Left lung (tissue), 4 donors: ENCODE measurements at regions not wholly inside any gene's neighbourhood (a gene's known extent, or its start where the extent isn't known, plus 50 kb on each side); places are given as distances from the start of the nearest gene placed in this dataset.
A peak's percentile ranks its signal among the peaks of the same experiment; 100 is the strongest.

Source experiments
- ATAC-seq: fragments of 200-7000 bp; cut with Tn5 transposase; one replicate; pipeline ENCODE4 v1.9.1; 2020; ENCODE audit warnings: moderate library complexity
- DNase-seq, 4 donors: peaks; one replicate each; pipeline ENCODE4 v3.0.0-alpha.2; 2013 to 2020
- H3K27ac ChIP-seq, 2 donors: fragments of 200-600 bp; sonication (generic) in 1 of 2; one replicate each; pipeline versions ENCODE4 v1.5.0 to v1.8.0; 2020 to 2021
- H3K27me3 ChIP-seq, 2 donors: fragments of 200-600 bp; sonication (generic) in 1 of 2; one replicate each; pipeline versions ENCODE4 v1.5.0 to v1.8.0; 2020 to 2021
- H3K36me3 ChIP-seq, 2 donors: fragments of 200-600 bp; sonication (generic) in 1 of 2; one replicate each; pipeline versions ENCODE4 v1.5.0 to v1.8.0; 2020 to 2021
- H3K4me1 ChIP-seq, 2 donors: fragments of 200-600 bp; one replicate each; pipeline ENCODE4 v1.8.0; 2021
- H3K4me3 ChIP-seq, 2 donors: fragments of 200-600 bp; sonication (generic) in 1 of 2; one replicate each; pipeline versions ENCODE4 v1.5.0 to v1.8.0; 2020 to 2021; ENCODE audit warnings: mild to moderate bottlenecking in 1 of 2
- H3K9me3 ChIP-seq, 2 donors: fragments of 200-600 bp; sonication (generic) in 1 of 2; one replicate each; pipeline versions ENCODE4 v1.5.0 to v1.8.0; 2020 to 2021
- intact Hi-C, 2 donors: fragments of 100-400 bp; cut with DNase I; formaldehyde crosslinking; loops; one replicate each; pipeline versions ENCODE4 v1.11.2 to v1.14.2; 2022
- TF ChIP-seq, protein P1 (sequence below), 2 donors: fragments of 200-600 bp; sonication (generic) in 1 of 2; IDR thresholded peaks; one replicate each; pipeline versions ENCODE4 v1.5.0 to v1.8.0; 2021; ENCODE audit warnings: antibody characterized with exemption in 2 of 2
- donor health status: DM: no; HTN: yes; CAD: no.
- donor health status: DM: no; HTN: no; CAD: no.

DNA sequence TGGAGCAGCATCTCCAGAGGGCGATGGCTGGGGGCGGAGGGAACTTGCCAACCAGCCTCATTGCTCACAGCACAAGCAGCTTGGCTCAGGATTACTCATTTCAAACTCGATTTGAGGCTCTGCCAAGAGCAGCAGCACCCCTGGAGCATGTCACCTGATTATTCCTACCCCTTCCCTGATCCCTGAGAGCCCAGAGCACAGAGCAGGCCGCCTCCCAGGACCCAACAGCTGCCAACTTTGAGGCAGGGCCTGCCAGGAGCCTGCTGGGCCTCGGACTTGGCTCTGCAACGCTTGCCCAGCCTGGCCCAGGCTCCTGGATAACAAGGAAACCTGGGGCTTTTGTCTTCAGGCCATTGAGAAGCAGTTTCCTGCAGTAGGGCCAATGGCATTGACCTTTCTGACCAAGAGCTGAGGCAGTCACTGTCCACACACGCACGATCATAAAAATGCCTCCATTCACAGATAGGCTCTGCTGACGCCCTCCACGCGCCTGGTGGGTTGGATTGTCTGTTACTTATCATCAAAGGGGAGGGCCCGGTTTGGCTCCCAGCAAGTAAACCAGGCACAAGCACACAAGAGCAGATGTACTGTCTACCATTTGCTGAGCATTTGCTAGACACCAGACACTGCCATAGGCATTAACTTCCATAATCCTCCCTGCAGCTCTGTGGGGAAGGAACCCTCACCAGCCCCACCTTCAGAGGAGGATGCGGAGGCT lies 406.6 kb upstream of the EEF2KMT start:
- ATAC-seq (no peak), DNase-seq (no peak)
- intact Hi-C loops, result no loop called here

DNA sequence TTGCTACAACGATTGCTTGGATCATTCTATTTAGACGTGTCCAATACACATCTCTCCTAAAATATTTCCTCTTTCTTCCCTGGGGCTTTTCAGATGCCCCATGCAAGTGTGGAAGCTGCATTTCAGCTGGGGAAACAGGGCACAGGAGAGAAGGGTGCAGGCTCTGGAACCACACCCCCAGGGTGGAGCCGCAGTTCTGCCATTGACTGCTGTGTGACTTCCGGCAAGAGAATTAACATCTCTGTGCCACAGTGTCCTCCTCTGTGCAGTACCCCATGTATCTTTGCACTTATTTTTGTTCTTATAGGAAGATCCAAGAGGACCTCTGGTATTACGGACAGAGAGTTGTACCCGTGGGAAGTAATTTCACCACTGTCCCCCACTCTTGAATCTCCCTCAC lies 405.3 kb upstream of the EEF2KMT start:
- Histone ChIP-seq H3K27ac (no peak overlapping the region), H3K27me3 (peaks cover 0 to 16% of the 10 kb centered on the region in 2 donors), H3K9me3 (no peaks in the 10 kb centered on the region), H3K4me1 (no peaks in the 10 kb centered on the region), H3K36me3 (no peaks in the 10 kb centered on the region), H3K4me3 (no peak overlapping the region)
- DNase-seq (no peak), ATAC-seq (no peak)
- intact Hi-C loops, result no loop called here
- TF ChIP-seq, protein P1, sequence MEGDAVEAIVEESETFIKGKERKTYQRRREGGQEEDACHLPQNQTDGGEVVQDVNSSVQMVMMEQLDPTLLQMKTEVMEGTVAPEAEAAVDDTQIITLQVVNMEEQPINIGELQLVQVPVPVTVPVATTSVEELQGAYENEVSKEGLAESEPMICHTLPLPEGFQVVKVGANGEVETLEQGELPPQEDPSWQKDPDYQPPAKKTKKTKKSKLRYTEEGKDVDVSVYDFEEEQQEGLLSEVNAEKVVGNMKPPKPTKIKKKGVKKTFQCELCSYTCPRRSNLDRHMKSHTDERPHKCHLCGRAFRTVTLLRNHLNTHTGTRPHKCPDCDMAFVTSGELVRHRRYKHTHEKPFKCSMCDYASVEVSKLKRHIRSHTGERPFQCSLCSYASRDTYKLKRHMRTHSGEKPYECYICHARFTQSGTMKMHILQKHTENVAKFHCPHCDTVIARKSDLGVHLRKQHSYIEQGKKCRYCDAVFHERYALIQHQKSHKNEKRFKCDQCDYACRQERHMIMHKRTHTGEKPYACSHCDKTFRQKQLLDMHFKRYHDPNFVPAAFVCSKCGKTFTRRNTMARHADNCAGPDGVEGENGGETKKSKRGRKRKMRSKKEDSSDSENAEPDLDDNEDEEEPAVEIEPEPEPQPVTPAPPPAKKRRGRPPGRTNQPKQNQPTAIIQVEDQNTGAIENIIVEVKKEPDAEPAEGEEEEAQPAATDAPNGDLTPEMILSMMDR (IDR thresholded peaks at IDR 0.05), result no peak

More for the DNA sequence above, 406.6 kb upstream of the EEF2KMT start:
- TF ChIP-seq, protein P1 (IDR thresholded peaks at IDR 0.05), result no peak
- Histone ChIP-seq H3K36me3 (no peaks in the 10 kb centered on the region), H3K27ac (no peak overlapping the region), H3K4me3 (no peak overlapping the region), H3K9me3 (no peaks in the 10 kb centered on the region), H3K27me3 (peaks cover 0 to 22% of the 10 kb centered on the region in 2 donors), H3K4me1 (no peaks in the 10 kb centered on the region)

DNA sequence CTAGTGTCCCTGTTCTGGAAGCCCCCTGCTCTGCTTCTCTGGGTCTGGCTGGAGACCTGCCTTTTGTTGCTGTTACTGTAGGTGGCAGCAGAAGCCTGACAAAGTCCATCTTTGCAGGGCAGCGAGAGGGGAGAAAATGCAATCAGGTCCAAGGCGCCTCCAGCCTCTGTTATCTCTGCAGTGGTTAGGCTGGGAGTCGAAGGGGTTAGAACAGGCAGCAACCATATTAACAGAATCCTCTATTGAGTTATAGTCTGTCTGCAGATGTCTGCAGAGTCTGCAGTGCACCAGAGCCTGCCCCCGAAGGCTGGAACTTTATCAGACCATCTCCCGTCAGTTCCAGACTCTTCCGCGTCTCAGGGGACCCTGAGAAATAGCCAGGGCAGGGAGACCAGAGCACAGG lies 404.9 kb upstream of the EEF2KMT start:
- intact Hi-C loops, result no loop called here
- TF ChIP-seq, protein P1 (IDR thresholded peaks at IDR 0.05), result peak in 1 of 2 donors; percentile 11
- ATAC-seq (peak; percentile 40), DNase-seq (peak in 1 of 4 donors; percentile 18)
- H3K4me1 ChIP-seq, result no peaks in the 10 kb centered on the region
- H3K9me3 ChIP-seq, result no peaks in the 10 kb centered on the region
- peaks cover 0 to 13% of the 10 kb centered on the region in 2 donors for H3K27me3 ChIP-seq
- no peaks in the 10 kb centered on the region for H3K36me3 ChIP-seq
- H3K27ac ChIP-seq, result no peak overlapping the region
- no peak overlapping the region for H3K4me3 ChIP-seq

DNA sequence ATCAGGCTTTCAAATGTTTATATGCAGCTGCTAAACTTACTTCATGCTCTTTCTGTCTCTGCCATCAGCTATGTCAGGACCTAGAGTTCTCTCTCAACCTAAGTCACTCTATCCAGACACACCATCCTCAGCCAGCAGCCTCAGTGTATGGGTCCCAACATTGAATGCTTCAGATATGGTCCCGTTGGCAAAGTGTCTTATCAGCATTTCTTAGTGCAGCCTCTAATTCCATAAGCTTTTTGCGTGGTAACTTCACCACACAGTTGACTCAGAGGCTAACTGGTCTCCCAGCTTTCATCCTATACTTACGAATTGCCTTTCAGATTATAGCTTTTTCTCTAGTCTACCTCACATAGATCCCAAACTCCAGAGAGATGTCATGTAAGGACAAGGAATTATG lies 402.9 kb upstream of the EEF2KMT start:
- ATAC-seq, result no peak
- Histone ChIP-seq H3K27me3 (peaks cover 0 to 11% of the 10 kb centered on the region in 2 donors), H3K4me3 (no peak overlapping the region), H3K9me3 (no peaks in the 10 kb centered on the region), H3K4me1 (no peaks in the 10 kb centered on the region), H3K27ac (no peak overlapping the region), H3K36me3 (no peaks in the 10 kb centered on the region)
- intact Hi-C loops, result no loop called here
- DNase-seq, result no peak
- TF ChIP-seq, protein P1 (IDR thresholded peaks at IDR 0.05), result no peak

DNA sequence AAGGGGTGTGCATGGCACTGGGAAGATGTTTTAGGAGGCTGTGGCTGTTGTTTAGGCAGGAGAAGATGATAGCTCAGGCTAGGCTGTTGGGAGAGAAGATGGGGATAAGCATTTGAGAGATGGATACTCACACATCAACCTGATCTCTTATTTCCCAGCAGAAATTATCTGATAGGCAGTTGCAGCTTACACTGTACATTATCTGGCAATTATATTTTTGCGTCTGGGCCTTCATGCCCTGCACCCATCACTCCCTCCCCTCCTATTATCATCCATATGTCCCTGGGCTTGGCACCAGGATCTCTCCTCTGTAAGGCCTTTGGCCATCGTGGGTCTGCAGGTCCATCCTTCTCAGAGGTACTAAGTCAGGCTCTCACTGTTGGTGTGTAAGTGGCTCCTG lies 401.0 kb upstream of the EEF2KMT start:
- ATAC-seq (no peak), DNase-seq (no peak)
- Histone ChIP-seq H3K27me3 (peaks cover 0 to 11% of the 10 kb centered on the region in 2 donors), H3K27ac (no peak overlapping the region), H3K4me1 (no peaks in the 10 kb centered on the region), H3K9me3 (no peaks in the 10 kb centered on the region), H3K36me3 (no peaks in the 10 kb centered on the region), H3K4me3 (no peak overlapping the region)
- intact Hi-C loops, result no loop called here
- TF ChIP-seq, protein P1 (IDR thresholded peaks at IDR 0.05), result no peak
